ENCODE measurements at regions not wholly inside any gene's neighbourhood (a gene's known extent, or its start where the extent isn't known, plus 50 kb on each side); places are given as distances from the start of the nearest gene placed in this dataset.

DNA sequence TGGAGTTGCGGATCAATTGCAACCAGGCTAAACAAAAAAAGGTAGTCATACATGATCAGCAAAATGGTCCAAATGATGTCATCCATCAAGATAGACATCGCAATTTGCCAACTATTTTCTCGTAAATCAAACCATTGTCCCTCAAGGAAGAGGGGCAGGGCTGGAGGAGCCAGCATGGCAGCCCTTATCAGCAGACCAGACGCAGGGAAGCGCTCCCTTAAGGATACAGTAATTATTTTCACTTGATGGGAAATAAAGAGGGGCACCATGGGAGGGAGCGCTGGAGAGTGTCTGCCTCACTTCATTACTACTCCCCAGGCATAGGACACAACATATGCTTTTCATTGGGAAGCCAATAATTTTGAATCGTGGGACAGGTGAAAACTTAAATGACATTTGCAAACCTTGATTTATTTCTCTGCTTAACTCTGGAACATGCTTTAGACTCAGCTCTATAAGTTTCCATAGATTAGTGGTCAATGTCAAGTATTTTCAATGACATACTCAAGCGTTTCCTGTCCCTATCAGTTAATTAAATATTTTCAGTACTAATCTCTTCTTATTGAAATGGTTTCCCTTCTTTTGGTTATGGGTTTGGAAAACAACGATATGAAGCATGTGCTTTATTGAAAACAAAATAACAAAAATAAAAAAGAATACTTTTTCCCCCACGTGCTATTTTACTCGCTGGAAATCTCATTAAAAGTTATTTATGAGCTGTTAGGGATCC lies 202.4 kb upstream of the HABP2 start:
- TF ChIP-seq POLR2AphosphoS5 (IDR thresholded peaks at IDR 0.05) = no peak
- TF ChIP-seq, protein P1, sequence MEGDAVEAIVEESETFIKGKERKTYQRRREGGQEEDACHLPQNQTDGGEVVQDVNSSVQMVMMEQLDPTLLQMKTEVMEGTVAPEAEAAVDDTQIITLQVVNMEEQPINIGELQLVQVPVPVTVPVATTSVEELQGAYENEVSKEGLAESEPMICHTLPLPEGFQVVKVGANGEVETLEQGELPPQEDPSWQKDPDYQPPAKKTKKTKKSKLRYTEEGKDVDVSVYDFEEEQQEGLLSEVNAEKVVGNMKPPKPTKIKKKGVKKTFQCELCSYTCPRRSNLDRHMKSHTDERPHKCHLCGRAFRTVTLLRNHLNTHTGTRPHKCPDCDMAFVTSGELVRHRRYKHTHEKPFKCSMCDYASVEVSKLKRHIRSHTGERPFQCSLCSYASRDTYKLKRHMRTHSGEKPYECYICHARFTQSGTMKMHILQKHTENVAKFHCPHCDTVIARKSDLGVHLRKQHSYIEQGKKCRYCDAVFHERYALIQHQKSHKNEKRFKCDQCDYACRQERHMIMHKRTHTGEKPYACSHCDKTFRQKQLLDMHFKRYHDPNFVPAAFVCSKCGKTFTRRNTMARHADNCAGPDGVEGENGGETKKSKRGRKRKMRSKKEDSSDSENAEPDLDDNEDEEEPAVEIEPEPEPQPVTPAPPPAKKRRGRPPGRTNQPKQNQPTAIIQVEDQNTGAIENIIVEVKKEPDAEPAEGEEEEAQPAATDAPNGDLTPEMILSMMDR (IDR thresholded peaks at IDR 0.05) = no peak
- TF ChIP-seq POLR2A (IDR thresholded peaks at IDR 0.05) = no peak
- no peak for TF ChIP-seq EP300 (IDR thresholded peaks at IDR 0.05)

Data from sigmoid colon (tissue), 4 donors.